Osteoblast (primary cell): ENCODE measurements at regions not wholly inside any gene's neighbourhood (a gene's known extent, or its start where the extent isn't known, plus 50 kb on each side); places are given as distances from the start of the nearest gene placed in this dataset.

Experiments
- DNase-seq: peaks from one replicate; pipeline ENCODE4 v3.0.0; 2011; ENCODE audit warnings: low spot score, mixed read lengths; ENCODE audit not compliant: insufficient read length; ENCODE audit errors: missing footprints
- H2AFZ ChIP-seq: 2 replicates; pipeline ENCODE4 v1.6.0; 2011; ENCODE audit warnings: mild to moderate bottlenecking, low read length
- H3K27ac ChIP-seq: 2 replicates; pipeline ENCODE4 v1.5.1; 2011; ENCODE audit warnings: mild to moderate bottlenecking, low read depth, low read length, moderate library complexity
- H3K27me3 ChIP-seq: 2 replicates; pipeline ENCODE4 v1.6.0; 2012; ENCODE audit warnings: mild to moderate bottlenecking, control low read depth, inconsistent platforms, low read length, moderate library complexity; ENCODE audit not compliant: insufficient read depth
- H3K36me3 ChIP-seq: 2 replicates; pipeline ENCODE4 v1.5.1; 2011; ENCODE audit warnings: mild to moderate bottlenecking, low read length, control low read depth, moderate library complexity; ENCODE audit not compliant: insufficient read depth
- H3K4me1 ChIP-seq: 2 replicates; pipeline ENCODE4 v1.5.1; 2011; ENCODE audit warnings: mild to moderate bottlenecking, low read length, control low read depth, moderate library complexity; ENCODE audit not compliant: insufficient read depth
- H3K4me2 ChIP-seq: 2 replicates; pipeline ENCODE4 v1.6.0; 2011; ENCODE audit warnings: mild to moderate bottlenecking, low read length; ENCODE audit not compliant: insufficient read depth
- H3K4me3 ChIP-seq: fragments of 200-600 bp; sonication (generic); 3 replicates; pipeline ENCODE4 v1.5.1; 2012; ENCODE audit warnings: mild to moderate bottlenecking, low read length, inconsistent platforms; ENCODE audit not compliant: insufficient read depth
- H3K79me2 ChIP-seq: 2 replicates; pipeline ENCODE4 v1.6.0; 2012; ENCODE audit warnings: mild to moderate bottlenecking, low read length, control low read depth, inconsistent platforms; ENCODE audit not compliant: insufficient read depth
- H3K9me3 ChIP-seq: 2 replicates; pipeline ENCODE4 v1.5.1; 2011; ENCODE audit warnings: low read depth, low read length, control low read depth
- H4K20me1 ChIP-seq: 2 replicates; pipeline ENCODE4 v1.6.0; 2012; ENCODE audit warnings: mild to moderate bottlenecking, low read length, control low read depth; ENCODE audit not compliant: insufficient read depth
- CTCF ChIP-seq: IDR thresholded peaks from 2 replicates; pipeline ENCODE4 v1.5.1; 2011; ENCODE audit warnings: mild to moderate bottlenecking, low read depth, low read length, moderate library complexity; ENCODE audit errors: extremely low read depth

GRCh38 chr6:103858003-103858402 lies 1001.7 kb downstream of the HACE1 start:
- no peak for TF ChIP-seq CTCF
- Histone ChIP-seq H3K4me2 (no peak overlapping the region), H4K20me1 (no peaks in the 10 kb centered on the region), H2AFZ (no peak overlapping the region), H3K27ac (no peak overlapping the region), H3K36me3 (no peaks in the 10 kb centered on the region), H3K79me2 (no peaks in the 10 kb centered on the region), H3K27me3 (no peaks in the 10 kb centered on the region), H3K9me3 (no peaks in the 10 kb centered on the region), H3K4me3 (no peak overlapping the region), H3K4me1 (no peaks in the 10 kb centered on the region)
- no peak for DNase-seq

- Histone ChIP-seq H3K79me2 (no peaks in the 10 kb centered on the region), H3K4me2 (no peak overlapping the region), H3K36me3 (no peaks in the 10 kb centered on the region), H3K9me3 (no peaks in the 10 kb centered on the region), H3K27ac (no peak overlapping the region), H3K27me3 (no peaks in the 10 kb centered on the region), H3K4me1 (no peaks in the 10 kb centered on the region), H2AFZ (no peak overlapping the region), H4K20me1 (no peaks in the 10 kb centered on the region), H3K4me3 (no peak overlapping the region)
- no peak for TF ChIP-seq CTCF
- DNase-seq = no peak
These were observed 1004.0 kb downstream of the HACE1 start for GRCh38 chr6:103855750-103856149.

- Histone ChIP-seq H2AFZ (no peak overlapping the region), H3K4me3 (no peak overlapping the region), H3K4me2 (no peak overlapping the region), H4K20me1 (no peaks in the 10 kb centered on the region), H3K27me3 (no peaks in the 10 kb centered on the region), H3K9me3 (no peaks in the 10 kb centered on the region), H3K27ac (no peak overlapping the region), H3K4me1 (no peaks in the 10 kb centered on the region), H3K79me2 (no peaks in the 10 kb centered on the region), H3K36me3 (no peaks in the 10 kb centered on the region)
- no peak for TF ChIP-seq CTCF
- DNase-seq = no peak
These were observed 1005.7 kb downstream of the HACE1 start for GRCh38 chr6:103854059-103854458.

- H3K4me1 ChIP-seq = no peaks in the 10 kb centered on the region
- TF ChIP-seq CTCF = no peak
- no peaks in the 10 kb centered on the region for H3K27me3 ChIP-seq
- no peak overlapping the region for H3K4me2 ChIP-seq
- H3K27ac ChIP-seq = no peak overlapping the region
- DNase-seq = no peak
- H3K36me3 ChIP-seq = no peaks in the 10 kb centered on the region
- no peaks in the 10 kb centered on the region for H3K9me3 ChIP-seq
- no peak overlapping the region for H2AFZ ChIP-seq
- no peak overlapping the region for H3K4me3 ChIP-seq
- H4K20me1 ChIP-seq = no peaks in the 10 kb centered on the region
- H3K79me2 ChIP-seq = no peaks in the 10 kb centered on the region
These were observed 1021.3 kb downstream of the HACE1 start for GRCh38 chr6:103838457-103838856.
